CD14-positive monocyte (primary cell): ENCODE measurements at regions not wholly inside any gene's neighbourhood (a gene's known extent, or its start where the extent isn't known, plus 50 kb on each side); places are given as distances from the start of the nearest gene placed in this dataset.

Experiments used
- DNase-seq, 3 donors: peaks; one replicate each; pipeline ENCODE4 v3.0.0-alpha.2; 2011 to 2022
- H2AFZ ChIP-seq: 2 replicates; pipeline ENCODE4 v1.6.0; 2012; ENCODE audit warnings: mild to moderate bottlenecking, low read depth, low read length, inconsistent platforms; ENCODE audit not compliant: insufficient read depth, poor library complexity, severe bottlenecking
- H3K27ac ChIP-seq, 2 donors: 1 replicate in 1 of 2; 2 replicates in 1 of 2; pipeline ENCODE4 v1.5.1; 2012 to 2013; ENCODE audit warnings: low read length in 2 of 2, control low read depth in 1 of 2, inconsistent platforms in 1 of 2, low read depth in 1 of 2, mild to moderate bottlenecking in 1 of 2
- H3K27me3 ChIP-seq, 2 donors: one replicate each; pipeline versions ENCODE4 v1.6.0 to v1.6.1; 2011 to 2013; ENCODE audit warnings: low read length in 2 of 2; ENCODE audit not compliant: control insufficient read depth in 2 of 2, insufficient read depth in 2 of 2
- H3K36me3 ChIP-seq, 2 donors: replicated peaks in 1 of 2; 1 replicate in 1 of 2; 2 replicates in 1 of 2; pipeline versions ENCODE4 v1.5.1 to v1.6.1; 2012 to 2013; ENCODE audit warnings: low read length in 2 of 2, control low read depth in 1 of 2, inconsistent platforms in 1 of 2, mild to moderate bottlenecking in 1 of 2; ENCODE audit not compliant: insufficient read depth in 2 of 2, control insufficient read depth in 1 of 2
- H3K4me1 ChIP-seq, 2 donors: 1 replicate in 1 of 2; 2 replicates in 1 of 2; pipeline versions ENCODE4 v1.5.1 to v1.6.1; 2012 to 2013; ENCODE audit warnings: low read length in 2 of 2, control low read depth in 1 of 2, inconsistent platforms in 1 of 2, mild to moderate bottlenecking in 1 of 2, moderate library complexity in 1 of 2; ENCODE audit not compliant: insufficient read depth in 2 of 2, control insufficient read depth in 1 of 2
- H3K4me2 ChIP-seq: replicated peaks from 2 replicates; pipeline ENCODE3; 2012; ENCODE audit warnings: low read length, moderate library complexity, mild to moderate bottlenecking; ENCODE audit not compliant: poor library complexity, severe bottlenecking; ENCODE audit errors: extremely low read depth
- H3K4me3 ChIP-seq, 3 experiments: fragments of 200-600 bp in 1 of 3; sonication (generic) in 1 of 3; replicated peaks in 1 of 3; 1 replicate in 2 of 3; 2 replicates in 1 of 3; pipeline ENCODE4 v1.5.1; 2011 to 2013; ENCODE audit warnings: low read length in 3 of 3, mild to moderate bottlenecking in 3 of 3, control low read depth in 2 of 3, low read depth in 2 of 3, inconsistent platforms in 1 of 3, moderate library complexity in 1 of 3
- H3K79me2 ChIP-seq: 2 replicates; pipeline ENCODE4 v1.6.0; 2012; ENCODE audit warnings: mild to moderate bottlenecking, control low read depth, inconsistent platforms, low read length, moderate library complexity; ENCODE audit not compliant: insufficient read depth
- H3K9ac ChIP-seq: 2 replicates; pipeline ENCODE4 v1.6.0; 2017; ENCODE audit warnings: low read length, mild to moderate bottlenecking; ENCODE audit not compliant: insufficient read depth, poor library complexity, severe bottlenecking
- H3K9me3 ChIP-seq, 2 donors: replicated peaks in 1 of 2; 1 replicate in 1 of 2; 2 replicates in 1 of 2; pipeline versions ENCODE4 v1.5.1 to v1.6.1; 2012 to 2013; ENCODE audit warnings: low read length in 2 of 2, control low read depth in 1 of 2; ENCODE audit not compliant: control insufficient read depth in 1 of 2, insufficient read depth in 1 of 2
- H4K20me1 ChIP-seq: 2 replicates; pipeline ENCODE4 v1.6.0; 2012; ENCODE audit warnings: mild to moderate bottlenecking, low read length, control low read depth, moderate library complexity; ENCODE audit not compliant: insufficient read depth
- H3K27ac Mint-ChIP-seq, 7 donors: one replicate each; pipeline ENCODE4 v1.8.0; 2020; ENCODE audit warnings: mild to moderate bottlenecking in 7 of 7, mixed read lengths in 7 of 7, moderate library complexity in 6 of 7, inconsistent platforms in 2 of 7
- H3K27me3 Mint-ChIP-seq, 3 donors: one replicate each; pipeline ENCODE4 v1.8.0; 2021 to 2022; ENCODE audit warnings: low read depth in 3 of 3, mild to moderate bottlenecking in 3 of 3, mixed read lengths in 3 of 3, moderate library complexity in 3 of 3, inconsistent platforms in 1 of 3
- H3K36me3 Mint-ChIP-seq, 2 donors: one replicate each; pipeline ENCODE4 v1.8.0; 2020; ENCODE audit warnings: mixed read lengths in 2 of 2, inconsistent platforms in 1 of 2, mild to moderate bottlenecking in 1 of 2
- H3K4me1 Mint-ChIP-seq: one replicate; pipeline ENCODE4 v1.8.0; 2020; ENCODE audit warnings: mild to moderate bottlenecking, mixed read lengths
- H3K4me3 Mint-ChIP-seq, 2 donors: one replicate each; pipeline ENCODE4 v1.8.0; 2020; ENCODE audit warnings: mild to moderate bottlenecking in 2 of 2, mixed read lengths in 2 of 2, moderate library complexity in 1 of 2
- H3K9me3 Mint-ChIP-seq, 7 donors: one replicate each; pipeline ENCODE4 v1.8.0; 2020 to 2022; ENCODE audit warnings: mixed read lengths in 7 of 7, mild to moderate bottlenecking in 6 of 7, moderate library complexity in 6 of 7, inconsistent platforms in 2 of 7
- WGBS: methylation state at CpG from one replicate; pipeline ENCODE4 v1.1.5; 2013; ENCODE audit warnings: missing lambda C conversion rate; ENCODE audit not compliant: insufficient coverage; 5-methylcytosine and 5-hydroxymethylcytosine counted together
- intact Hi-C, 2 donors: fragments of 100-400 bp; cut with micrococcal nuclease; formaldehyde crosslinking; loops; one replicate each; pipeline versions ENCODE4 v1.15.0 to v1.15.1; 2023
- TF ChIP-seq, protein P1 (sequence below): fragments of 200-600 bp; IDR thresholded peaks from one replicate; pipeline ENCODE4 v1.8.0; 2022; ENCODE audit warnings: antibody characterized with exemption, mild to moderate bottlenecking

GRCh38 chrX:21131786-21132185, 242.4 kb upstream of the CNKSR2 start:
- Histone ChIP-seq H3K4me3 (no peak overlapping the region), H4K20me1 (no peaks in the 10 kb centered on the region), H3K9ac (no peak overlapping the region), H3K4me2 (no peak overlapping the region), H3K9me3 (no peaks in the 10 kb centered on the region), H3K36me3 (no peaks in the 10 kb centered on the region), H3K27me3 (no peaks in the 10 kb centered on the region), H3K4me1 (no peaks in the 10 kb centered on the region), H2AFZ (no peak overlapping the region), H3K27ac (no peak overlapping the region), H3K79me2 (no peaks in the 10 kb centered on the region)
- no CpG with 5 or more reads among the region's 2 CpGs for WGBS
- Mint-ChIP-seq H3K9me3 (peaks cover 0 to 6% (median 0%) of the 10 kb centered on the region in 7 donors), H3K4me3 (no peak overlapping the region), H3K36me3 (no peaks in the 10 kb centered on the region), H3K4me1 (no peaks in the 10 kb centered on the region), H3K27me3 (no peaks in the 10 kb centered on the region), H3K27ac (no peak overlapping the region)
- intact Hi-C loops: no loop called here
- TF ChIP-seq, protein P1, sequence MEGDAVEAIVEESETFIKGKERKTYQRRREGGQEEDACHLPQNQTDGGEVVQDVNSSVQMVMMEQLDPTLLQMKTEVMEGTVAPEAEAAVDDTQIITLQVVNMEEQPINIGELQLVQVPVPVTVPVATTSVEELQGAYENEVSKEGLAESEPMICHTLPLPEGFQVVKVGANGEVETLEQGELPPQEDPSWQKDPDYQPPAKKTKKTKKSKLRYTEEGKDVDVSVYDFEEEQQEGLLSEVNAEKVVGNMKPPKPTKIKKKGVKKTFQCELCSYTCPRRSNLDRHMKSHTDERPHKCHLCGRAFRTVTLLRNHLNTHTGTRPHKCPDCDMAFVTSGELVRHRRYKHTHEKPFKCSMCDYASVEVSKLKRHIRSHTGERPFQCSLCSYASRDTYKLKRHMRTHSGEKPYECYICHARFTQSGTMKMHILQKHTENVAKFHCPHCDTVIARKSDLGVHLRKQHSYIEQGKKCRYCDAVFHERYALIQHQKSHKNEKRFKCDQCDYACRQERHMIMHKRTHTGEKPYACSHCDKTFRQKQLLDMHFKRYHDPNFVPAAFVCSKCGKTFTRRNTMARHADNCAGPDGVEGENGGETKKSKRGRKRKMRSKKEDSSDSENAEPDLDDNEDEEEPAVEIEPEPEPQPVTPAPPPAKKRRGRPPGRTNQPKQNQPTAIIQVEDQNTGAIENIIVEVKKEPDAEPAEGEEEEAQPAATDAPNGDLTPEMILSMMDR: no peak
- no peak for DNase-seq

DNA sequence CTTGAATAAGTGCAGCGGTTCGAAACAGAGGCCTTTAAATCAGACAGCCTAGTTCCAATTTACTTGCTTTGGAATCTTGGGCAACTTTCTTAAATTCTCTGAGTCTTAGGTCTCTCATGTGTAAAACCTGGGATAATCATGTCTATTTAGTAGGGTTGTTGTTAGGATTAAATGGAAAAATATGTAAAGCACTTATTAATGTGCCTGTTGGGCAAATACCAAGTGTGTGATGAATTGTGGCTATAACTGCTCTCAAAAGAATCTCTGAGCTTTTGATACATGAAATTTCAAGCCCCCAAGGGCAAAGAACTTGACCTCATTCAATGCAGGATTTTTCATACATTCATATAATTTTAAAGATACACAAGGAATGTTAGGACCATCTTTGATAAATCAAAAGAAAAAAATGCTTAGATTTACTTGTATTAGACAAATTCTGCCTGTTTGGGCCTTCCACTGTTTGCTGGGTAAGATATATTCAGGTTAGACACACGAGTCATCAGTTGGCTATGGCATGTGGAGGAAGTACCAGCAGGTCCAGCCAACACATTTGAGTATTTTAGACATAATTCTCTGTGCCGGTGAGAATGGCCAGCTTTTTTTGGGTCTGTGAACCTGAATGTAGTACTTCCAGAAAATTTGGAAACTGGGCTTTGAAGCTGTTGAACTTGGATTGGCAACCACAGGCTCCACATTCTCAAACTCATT, 241.4 kb upstream of the CNKSR2 start:
- H3K36me3 Mint-ChIP-seq: no peaks in the 10 kb centered on the region
- Histone ChIP-seq H3K79me2 (no peaks in the 10 kb centered on the region), H3K9me3 (no peaks in the 10 kb centered on the region), H3K27me3 (no peaks in the 10 kb centered on the region), H3K4me3 (no peak overlapping the region), H3K4me2 (no peak overlapping the region), H4K20me1 (no peaks in the 10 kb centered on the region), H3K27ac (no peak overlapping the region), H2AFZ (no peak overlapping the region), H3K36me3 (no peaks in the 10 kb centered on the region), H3K4me1 (no peaks in the 10 kb centered on the region), H3K9ac (no peak overlapping the region)
- DNase-seq: no peak
- no peak overlapping the region for H3K4me3 Mint-ChIP-seq
- TF ChIP-seq, protein P1: no peak
- intact Hi-C loops: no loop called here
- no peaks in the 10 kb centered on the region for H3K27me3 Mint-ChIP-seq
- H3K9me3 Mint-ChIP-seq: peaks cover 0 to 6% (median 0%) of the 10 kb centered on the region in 7 donors
- H3K4me1 Mint-ChIP-seq: no peaks in the 10 kb centered on the region
- WGBS: 100% methylated on average over 3 of the region's 4 CpGs
- no peak overlapping the region for H3K27ac Mint-ChIP-seq
